ENCODE measurements at regions not wholly inside any gene's neighbourhood (a gene's known extent, or its start where the extent isn't known, plus 50 kb on each side); places are given as distances from the start of the nearest gene placed in this dataset.
A peak's percentile ranks its signal among the peaks of the same experiment; 100 is the strongest.

DNA sequence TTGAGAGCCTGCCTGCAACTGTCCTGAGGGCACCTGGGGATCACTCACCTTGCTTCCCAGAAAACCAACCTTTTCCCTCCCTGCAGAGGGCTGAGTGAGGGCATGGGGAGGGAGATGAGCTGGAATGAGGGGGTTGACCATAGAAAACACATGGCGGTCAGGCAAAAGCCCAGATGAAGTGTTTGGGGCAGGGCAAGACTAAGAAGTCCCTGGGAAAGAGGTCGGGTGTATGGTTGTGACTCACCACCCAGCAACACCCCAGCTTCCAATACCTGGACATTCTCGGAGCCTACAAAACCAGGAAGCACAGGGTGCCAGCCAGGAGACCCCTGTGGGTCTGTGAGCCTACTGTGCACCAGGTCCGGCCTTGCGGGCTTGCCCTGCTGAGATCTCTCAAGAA, 95.3 kb upstream of the ATP2B2 start:
- no peak for DNase-seq
- H3K4me3 ChIP-seq (ENCODE audit: low read length in 3 of 3): no peak overlapping the region
- no peaks in the 10 kb centered on the region for H3K27me3 ChIP-seq (ENCODE audit: control insufficient read depth, insufficient read depth, low read length)
- no peaks in the 10 kb centered on the region for H3K36me3 ChIP-seq (ENCODE audit: control insufficient read depth in 2 of 3, insufficient read depth in 3 of 3, low read length in 3 of 3)
- H3K9me3 ChIP-seq (ENCODE audit: control insufficient read depth in 2 of 3, insufficient read depth in 1 of 3, low read length in 3 of 3): no peaks in the 10 kb centered on the region
- no peak for FAIRE-seq
- peaks cover 0 to 16% (median 10%) of the 10 kb centered on the region in 3 donors for H3K4me1 ChIP-seq (ENCODE audit: control insufficient read depth in 2 of 3, insufficient read depth in 2 of 3, low read depth in 1 of 3, low read length in 3 of 3)
- no peak overlapping the region for H3K9ac ChIP-seq (ENCODE audit: low read length in 3 of 3)
- intact Hi-C loops (cut with DNase I): no loop called here
- H3K27ac ChIP-seq (ENCODE audit: low read depth in 2 of 2, low read length in 2 of 2): peak overlapping the region; percentile 60 to 68
- TF ChIP-seq, protein P1, sequence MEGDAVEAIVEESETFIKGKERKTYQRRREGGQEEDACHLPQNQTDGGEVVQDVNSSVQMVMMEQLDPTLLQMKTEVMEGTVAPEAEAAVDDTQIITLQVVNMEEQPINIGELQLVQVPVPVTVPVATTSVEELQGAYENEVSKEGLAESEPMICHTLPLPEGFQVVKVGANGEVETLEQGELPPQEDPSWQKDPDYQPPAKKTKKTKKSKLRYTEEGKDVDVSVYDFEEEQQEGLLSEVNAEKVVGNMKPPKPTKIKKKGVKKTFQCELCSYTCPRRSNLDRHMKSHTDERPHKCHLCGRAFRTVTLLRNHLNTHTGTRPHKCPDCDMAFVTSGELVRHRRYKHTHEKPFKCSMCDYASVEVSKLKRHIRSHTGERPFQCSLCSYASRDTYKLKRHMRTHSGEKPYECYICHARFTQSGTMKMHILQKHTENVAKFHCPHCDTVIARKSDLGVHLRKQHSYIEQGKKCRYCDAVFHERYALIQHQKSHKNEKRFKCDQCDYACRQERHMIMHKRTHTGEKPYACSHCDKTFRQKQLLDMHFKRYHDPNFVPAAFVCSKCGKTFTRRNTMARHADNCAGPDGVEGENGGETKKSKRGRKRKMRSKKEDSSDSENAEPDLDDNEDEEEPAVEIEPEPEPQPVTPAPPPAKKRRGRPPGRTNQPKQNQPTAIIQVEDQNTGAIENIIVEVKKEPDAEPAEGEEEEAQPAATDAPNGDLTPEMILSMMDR (IDR thresholded peaks at IDR 0.05; ENCODE audit: borderline replicate concordance, extremely low read depth, insufficient read depth): no peak

DNA sequence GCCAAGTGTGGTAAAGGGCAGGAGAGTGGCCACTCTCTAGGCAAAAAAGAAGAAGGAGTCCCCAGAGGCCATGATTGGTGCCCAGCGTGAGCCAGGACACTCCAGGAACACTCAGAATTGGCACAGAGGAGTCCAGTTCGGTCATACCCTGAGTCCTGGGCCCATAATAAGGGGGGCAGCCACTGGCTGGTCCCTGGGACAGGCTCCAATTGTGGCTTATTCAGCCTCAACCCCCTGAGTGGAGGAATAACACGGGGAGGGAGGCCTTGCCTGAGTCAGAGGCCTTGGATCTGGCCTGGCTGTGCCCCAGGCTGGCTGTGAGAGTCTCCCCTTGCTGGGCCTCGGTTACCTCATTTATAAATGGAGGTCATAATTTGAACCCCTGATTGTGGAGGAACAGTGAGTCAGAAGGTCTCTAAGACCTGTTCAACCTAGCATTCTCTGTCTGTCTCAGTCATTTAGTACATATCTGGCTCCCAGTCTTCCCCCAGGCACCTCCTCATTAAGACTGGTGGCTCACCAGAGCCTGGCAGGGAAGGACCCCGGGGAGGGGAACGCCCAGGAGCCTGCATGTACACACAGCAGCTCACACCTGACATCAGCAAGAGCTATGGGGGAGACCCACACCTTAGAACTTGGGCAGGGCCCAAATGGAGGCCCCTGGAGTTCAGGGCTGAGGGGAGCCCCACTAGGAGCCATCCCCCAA, 95.9 kb upstream of the ATP2B2 start:
- FAIRE-seq (no peak), DNase-seq (no peak)
- TF ChIP-seq, protein P1 (IDR thresholded peaks at IDR 0.05; ENCODE audit: borderline replicate concordance, extremely low read depth, insufficient read depth): no peak
- no peak overlapping the region for H3K9ac ChIP-seq (ENCODE audit: low read length in 3 of 3)
- H3K36me3 ChIP-seq (ENCODE audit: control insufficient read depth in 2 of 3, insufficient read depth in 3 of 3, low read length in 3 of 3): no peaks in the 10 kb centered on the region
- H3K4me1 ChIP-seq (ENCODE audit: control insufficient read depth in 2 of 3, insufficient read depth in 2 of 3, low read depth in 1 of 3, low read length in 3 of 3): peaks cover 0 to 16% (median 10%) of the 10 kb centered on the region in 3 donors
- H3K4me3 ChIP-seq (ENCODE audit: low read length in 3 of 3): no peak overlapping the region
- H3K27me3 ChIP-seq (ENCODE audit: control insufficient read depth, insufficient read depth, low read length): no peaks in the 10 kb centered on the region
- H3K9me3 ChIP-seq (ENCODE audit: control insufficient read depth in 2 of 3, insufficient read depth in 1 of 3, low read length in 3 of 3): no peaks in the 10 kb centered on the region
- intact Hi-C loops (cut with DNase I): no loop called here
- H3K27ac ChIP-seq (ENCODE audit: low read depth in 2 of 2, low read length in 2 of 2): peak overlapping the region; percentile 60 to 68

DNA sequence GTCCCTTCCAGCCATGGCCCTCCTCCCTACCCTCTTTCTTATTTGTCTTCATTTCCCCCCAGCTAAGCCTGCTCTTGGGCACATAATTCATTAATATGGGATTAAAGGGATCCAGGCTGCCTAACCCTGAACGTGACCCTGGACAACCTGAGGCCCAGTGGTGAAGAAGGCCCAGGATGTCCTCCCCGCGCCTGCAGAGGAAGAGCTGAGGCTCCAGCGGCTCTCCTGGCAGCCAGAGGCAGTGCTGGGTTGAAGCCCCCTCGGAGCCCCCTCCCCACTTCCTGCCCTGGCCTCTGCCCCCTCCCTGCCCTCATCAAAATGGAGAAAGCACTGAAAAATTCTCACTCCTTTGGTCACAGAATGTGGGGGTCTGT, 96.5 kb upstream of the ATP2B2 start:
- no peak overlapping the region for H3K4me3 ChIP-seq (ENCODE audit: low read length in 3 of 3)
- no peaks in the 10 kb centered on the region for H3K9me3 ChIP-seq (ENCODE audit: control insufficient read depth in 2 of 3, insufficient read depth in 1 of 3, low read length in 3 of 3)
- DNase-seq (no peak), FAIRE-seq (no peak)
- TF ChIP-seq, protein P1 (IDR thresholded peaks at IDR 0.05; ENCODE audit: borderline replicate concordance, extremely low read depth, insufficient read depth): no peak
- H3K36me3 ChIP-seq (ENCODE audit: control insufficient read depth in 2 of 3, insufficient read depth in 3 of 3, low read length in 3 of 3): no peaks in the 10 kb centered on the region
- H3K4me1 ChIP-seq (ENCODE audit: control insufficient read depth in 2 of 3, insufficient read depth in 2 of 3, low read depth in 1 of 3, low read length in 3 of 3): peaks cover 0 to 16% (median 10%) of the 10 kb centered on the region in 3 donors
- H3K27me3 ChIP-seq (ENCODE audit: control insufficient read depth, insufficient read depth, low read length): no peaks in the 10 kb centered on the region
- no peak overlapping the region for H3K9ac ChIP-seq (ENCODE audit: low read length in 3 of 3)
- intact Hi-C loops (cut with DNase I): no loop called here
- H3K27ac ChIP-seq (ENCODE audit: low read depth in 2 of 2, low read length in 2 of 2): no peak overlapping the region

All from kidney (tissue), 13 donors.